Loucy (cell line): ENCODE measurements at regions not wholly inside any gene's neighbourhood (a gene's known extent, or its start where the extent isn't known, plus 50 kb on each side); places are given as distances from the start of the nearest gene placed in this dataset.

Source experiments
- H2AFZ ChIP-seq: fragments of 200-600 bp; sonication (generic); 2 replicates; pipeline ENCODE4 v1.6.0; 2016; ENCODE audit warnings: antibody characterized with exemption, mild to moderate bottlenecking, low read length, moderate library complexity
- H3F3A ChIP-seq: fragments of 200-600 bp; 2 replicates; pipeline ENCODE4 v1.6.0; 2016; ENCODE audit warnings: antibody characterized with exemption, low read depth, mild to moderate bottlenecking
- H3K27me3 ChIP-seq: fragments of 200-600 bp; sonication (generic); 2 replicates; pipeline ENCODE4 v1.6.1; 2014; ENCODE audit warnings: low read length, mild to moderate bottlenecking; ENCODE audit not compliant: insufficient read depth, poor library complexity, severe bottlenecking
- H3K36me3 ChIP-seq: fragments of 200-600 bp; sonication (generic); 2 replicates; pipeline ENCODE4 v1.6.1; 2016; ENCODE audit warnings: low read length; ENCODE audit not compliant: insufficient read depth
- H3K4me1 ChIP-seq: fragments of 200-600 bp; sonication (generic); 2 replicates; pipeline ENCODE4 v1.5.1; 2014; ENCODE audit warnings: low read length, mild to moderate bottlenecking; ENCODE audit not compliant: insufficient read depth, poor library complexity, severe bottlenecking
- H3K4me2 ChIP-seq: fragments of 200-600 bp; sonication (generic); 2 replicates; pipeline ENCODE4 v1.6.0; 2014; ENCODE audit warnings: antibody characterized with exemption, low read length, low read depth, mild to moderate bottlenecking; ENCODE audit not compliant: poor library complexity, severe bottlenecking
- H3K4me3 ChIP-seq: fragments of 200-600 bp; sonication (generic); 2 replicates; pipeline ENCODE4 v1.5.1; 2014; ENCODE audit warnings: low read length, mild to moderate bottlenecking, mixed read lengths; ENCODE audit not compliant: poor library complexity, severe bottlenecking
- H3K79me2 ChIP-seq: fragments of 200-600 bp; sonication (generic); 2 replicates; pipeline ENCODE4 v1.6.1; 2014; ENCODE audit warnings: low read length; ENCODE audit not compliant: insufficient read depth
- H3K9ac ChIP-seq: fragments of 200-600 bp; sonication (generic); 2 replicates; pipeline ENCODE4 v1.6.0; 2014; ENCODE audit warnings: mild to moderate bottlenecking, low read depth, low read length, moderate library complexity; ENCODE audit not compliant: poor library complexity, severe bottlenecking
- H3K9me2 ChIP-seq: fragments of 200-600 bp; sonication (generic); replicated peaks from 2 replicates; pipeline ENCODE4 v1.6.1; 2016; ENCODE audit warnings: low read depth, low read length, mixed read lengths
- H3K9me3 ChIP-seq: fragments of 200-600 bp; sonication (generic); 2 replicates; pipeline ENCODE4 v1.6.1; 2014; ENCODE audit warnings: mild to moderate bottlenecking, antibody characterized with exemption, low read length, low read depth; ENCODE audit not compliant: insufficient read depth
- H4K20me1 ChIP-seq: fragments of 200-600 bp; sonication (generic); 2 replicates; pipeline ENCODE4 v1.6.0; 2014; ENCODE audit warnings: antibody characterized with exemption, low read length, mild to moderate bottlenecking; ENCODE audit not compliant: insufficient read depth, poor library complexity, severe bottlenecking
- CTCF ChIP-seq: fragments of 200-600 bp; sonication (generic); conservative IDR thresholded peaks from 2 replicates; pipeline ENCODE4 v1.5.1; 2014; ENCODE audit warnings: mild to moderate bottlenecking, antibody characterized with exemption, low read length
- EZH2phosphoT487 ChIP-seq: fragments of 200-600 bp; IDR thresholded peaks from 2 replicates; pipeline ENCODE4 v1.6.1; 2018; ENCODE audit warnings: antibody characterized with exemption, mild to moderate bottlenecking, moderate library complexity, borderline replicate concordance

GRCh38 chr11:37533830-37534229 lies 935.8 kb upstream of the RAG2 start:
- Histone ChIP-seq H3K79me2 (no peaks in the 10 kb centered on the region), H3K36me3 (no peaks in the 10 kb centered on the region), H3K4me1 (no peaks in the 10 kb centered on the region), H4K20me1 (no peaks in the 10 kb centered on the region), H3K9ac (no peak overlapping the region), H3K4me3 (no peak overlapping the region), H3K27me3 (no peaks in the 10 kb centered on the region), H3K9me3 (no peaks in the 10 kb centered on the region), H3F3A (no peaks in the 10 kb centered on the region), H3K9me2 (no peaks in the 10 kb centered on the region), H3K4me2 (no peak overlapping the region), H2AFZ (no peak overlapping the region)
- no peak for TF ChIP-seq EZH2phosphoT487
- TF ChIP-seq CTCF, result no peak

GRCh38 chr11:37533087-37533486 lies 935.1 kb upstream of the RAG2 start:
- Histone ChIP-seq H3K4me2 (no peak overlapping the region), H3F3A (no peaks in the 10 kb centered on the region), H3K4me3 (no peak overlapping the region), H3K9ac (no peak overlapping the region), H3K27me3 (no peaks in the 10 kb centered on the region), H3K4me1 (no peaks in the 10 kb centered on the region), H3K9me2 (no peaks in the 10 kb centered on the region), H3K36me3 (no peaks in the 10 kb centered on the region), H3K79me2 (no peaks in the 10 kb centered on the region), H4K20me1 (no peaks in the 10 kb centered on the region), H2AFZ (no peak overlapping the region), H3K9me3 (no peaks in the 10 kb centered on the region)
- TF ChIP-seq CTCF (no peak), EZH2phosphoT487 (no peak)

- Histone ChIP-seq H3K9ac (no peak overlapping the region), H3K27me3 (no peaks in the 10 kb centered on the region), H3K4me1 (no peaks in the 10 kb centered on the region), H2AFZ (no peak overlapping the region), H3K79me2 (no peaks in the 10 kb centered on the region), H3K4me2 (no peak overlapping the region), H3K36me3 (no peaks in the 10 kb centered on the region), H3K9me3 (no peaks in the 10 kb centered on the region), H4K20me1 (no peaks in the 10 kb centered on the region), H3F3A (no peaks in the 10 kb centered on the region), H3K4me3 (no peak overlapping the region), H3K9me2 (no peaks in the 10 kb centered on the region)
- TF ChIP-seq EZH2phosphoT487 (no peak), CTCF (no peak)
Measured at GRCh38 chr11:37532271-37532670, 934.2 kb upstream of the RAG2 start.
